Stomach (tissue), 4 donors: ENCODE measurements at regions not wholly inside any gene's neighbourhood (a gene's known extent, or its start where the extent isn't known, plus 50 kb on each side); places are given as distances from the start of the nearest gene placed in this dataset.

Experiments
- CTCF ChIP-seq, 7 experiments: fragments of 450-650 bp in 4 of 7; fragments of 200-600 bp in 3 of 7; sonication (generic) in 3 of 7; IDR thresholded peaks; one replicate each; pipeline ENCODE4 v1.5.1; 2016 to 2019; ENCODE audit warnings: antibody characterized with exemption in 7 of 7, control low read depth in 2 of 7, mild to moderate bottlenecking in 1 of 7
- EP300 ChIP-seq: sonication (generic); formaldehyde crosslinking; IDR thresholded peaks from one replicate; pipeline ENCODE4 v1.6.1; 2017; ENCODE audit warnings: antibody characterized with exemption

DNA sequence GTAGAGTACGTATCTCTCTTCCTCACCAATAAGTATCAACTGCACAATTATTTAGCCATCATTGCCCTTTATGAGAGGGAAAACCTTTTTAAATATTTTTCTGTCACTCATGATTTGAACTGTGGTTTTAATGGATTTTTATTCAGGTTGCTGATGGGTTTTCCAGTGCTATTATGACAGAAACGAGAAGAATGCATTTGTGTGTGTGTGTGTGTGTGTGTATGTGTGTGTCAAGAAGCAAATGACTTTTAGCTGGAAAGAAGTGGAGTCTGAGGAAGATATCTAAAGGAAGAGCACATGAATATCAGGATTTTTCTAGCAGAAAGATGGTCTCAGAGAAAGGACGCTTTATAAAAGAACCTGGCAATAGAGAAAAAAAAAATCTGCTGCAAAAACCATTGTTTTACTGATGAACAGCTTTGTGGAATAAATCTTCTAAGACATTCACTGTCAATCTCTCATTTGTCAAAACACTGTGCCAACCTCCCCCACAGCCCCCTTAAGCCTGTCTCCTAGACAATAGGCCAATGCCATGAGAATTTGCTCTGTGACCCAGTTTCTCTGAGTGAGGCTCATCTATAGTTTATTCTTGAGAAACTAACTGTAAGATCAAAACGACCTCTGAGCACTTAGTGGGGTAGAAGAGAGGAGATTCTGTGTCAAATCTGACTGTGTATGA, 417.7 kb downstream of the FLRT2 start:
- TF ChIP-seq CTCF (IDR thresholded peaks at IDR 0.05): no peak
- no peak for TF ChIP-seq EP300
